CD4-positive, CD25-positive, alpha-beta regulatory T cell (primary cell): ENCODE measurements at regions not wholly inside any gene's neighbourhood (a gene's known extent, or its start where the extent isn't known, plus 50 kb on each side); places are given as distances from the start of the nearest gene placed in this dataset.

Experiments
- ATAC-seq, 2 donors: fragments of 150-1000 bp; cut with Tn5 transposase; one replicate each; pipeline ENCODE4 v1.10.0; 2021; ENCODE audit warnings: low read depth in 2 of 2, moderate number of reproducible peaks in 2 of 2, moderate library complexity in 1 of 2
- DNase-seq, 3 donors: peaks; one replicate each; pipeline versions ENCODE4 v3.0.0 to v3.0.0-alpha.2; 2012 to 2022; ENCODE audit warnings: mixed read lengths in 1 of 3
- H3K27ac ChIP-seq: one replicate; pipeline ENCODE4 v1.7.0; 2013; ENCODE audit warnings: mild to moderate bottlenecking, low read length; ENCODE audit not compliant: insufficient read depth, poor library complexity, severe bottlenecking
- H3K27me3 ChIP-seq: one replicate; pipeline ENCODE4 v1.7.0; 2013; ENCODE audit warnings: low read length; ENCODE audit not compliant: control insufficient read depth, insufficient read depth
- H3K36me3 ChIP-seq: one replicate; pipeline ENCODE4 v1.7.0; 2013; ENCODE audit warnings: mild to moderate bottlenecking, low read length, moderate library complexity; ENCODE audit not compliant: control insufficient read depth, insufficient read depth
- H3K4me1 ChIP-seq: 2 replicates; pipeline ENCODE4 v1.7.0; 2013; ENCODE audit warnings: mild to moderate bottlenecking, low read length; ENCODE audit not compliant: insufficient read depth, control insufficient read depth, poor library complexity, severe bottlenecking
- H3K4me3 ChIP-seq: one replicate; pipeline ENCODE4 v1.7.0; 2013; ENCODE audit warnings: low read depth, mild to moderate bottlenecking, low read length, moderate library complexity
- H3K9me3 ChIP-seq, 2 experiments: 1 replicate in 1 of 2; 2 replicates in 1 of 2; pipeline ENCODE4 v1.7.0; 2013; ENCODE audit warnings: low read length in 2 of 2, mild to moderate bottlenecking in 1 of 2, moderate library complexity in 1 of 2; ENCODE audit not compliant: control insufficient read depth in 2 of 2
- H3K27ac Mint-ChIP-seq, 3 donors: one replicate each; pipeline ENCODE4 v1.8.0; 2020 to 2022; ENCODE audit warnings: mild to moderate bottlenecking in 3 of 3, mixed read lengths in 3 of 3, moderate library complexity in 2 of 3
- H3K27me3 Mint-ChIP-seq: one replicate; pipeline ENCODE4 v1.8.0; 2022; ENCODE audit warnings: mild to moderate bottlenecking, mixed read lengths
- H3K36me3 Mint-ChIP-seq: one replicate; pipeline ENCODE4 v1.8.0; 2020; ENCODE audit warnings: mixed read lengths
- H3K4me1 Mint-ChIP-seq, 4 donors: one replicate each; pipeline ENCODE4 v1.8.0; 2020 to 2022; ENCODE audit warnings: mixed read lengths in 4 of 4, mild to moderate bottlenecking in 1 of 4
- H3K4me3 Mint-ChIP-seq, 4 donors: one replicate each; pipeline ENCODE4 v1.8.0; 2020 to 2022; ENCODE audit warnings: mild to moderate bottlenecking in 4 of 4, mixed read lengths in 4 of 4, moderate library complexity in 3 of 4
- H3K9me3 Mint-ChIP-seq, 7 donors: one replicate each; pipeline ENCODE4 v1.8.0; 2020 to 2022; ENCODE audit warnings: mixed read lengths in 7 of 7, mild to moderate bottlenecking in 3 of 7, moderate library complexity in 2 of 7

DNA sequence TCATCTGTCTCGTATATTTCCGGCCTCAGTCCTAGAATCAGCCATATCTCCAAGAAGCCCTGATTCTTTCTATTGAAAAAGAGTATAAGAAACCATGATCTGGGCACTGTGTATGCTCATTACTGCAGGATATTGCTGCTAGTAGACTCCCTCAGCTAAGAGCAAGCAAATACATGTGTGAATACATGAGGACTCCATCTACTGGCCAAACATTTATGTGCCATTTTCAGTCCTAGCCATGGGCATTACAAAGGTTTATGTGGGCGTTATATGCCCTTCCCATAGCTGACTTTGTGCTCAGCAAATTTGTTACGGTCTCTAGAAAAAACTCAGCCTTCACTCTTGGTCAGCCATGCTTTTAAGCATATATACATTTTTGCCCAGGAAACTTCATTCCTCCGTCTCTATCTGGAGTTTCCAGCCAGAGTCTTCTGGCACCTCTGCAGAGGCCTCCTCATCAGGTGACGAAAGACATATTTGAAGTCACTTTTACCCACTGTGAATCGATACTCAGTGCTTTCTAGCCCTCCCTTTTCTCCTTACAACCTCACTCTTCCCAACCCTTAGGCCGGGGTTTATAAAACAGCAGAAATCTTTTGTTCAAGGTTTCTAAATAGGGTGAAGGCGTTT, 1495.6 kb upstream of the CDH6 start:
- H3K4me3 Mint-ChIP-seq = no peak overlapping the region
- H3K4me1 ChIP-seq = no peaks in the 10 kb centered on the region
- no peak overlapping the region for H3K27ac Mint-ChIP-seq
- peaks cover 4% of the 10 kb centered on the region in 2 experiments for H3K9me3 ChIP-seq
- H3K27ac ChIP-seq = no peak overlapping the region
- no peak overlapping the region for H3K4me3 ChIP-seq
- H3K9me3 Mint-ChIP-seq = peaks cover 0 to 31% (median 7%) of the 10 kb centered on the region in 7 donors
- DNase-seq = no peak
- H3K27me3 ChIP-seq = no peaks in the 10 kb centered on the region
- no peaks in the 10 kb centered on the region for H3K27me3 Mint-ChIP-seq
- H3K4me1 Mint-ChIP-seq = no peaks in the 10 kb centered on the region
- no peak for ATAC-seq
- no peaks in the 10 kb centered on the region for H3K36me3 ChIP-seq
- H3K36me3 Mint-ChIP-seq = no peaks in the 10 kb centered on the region

DNA sequence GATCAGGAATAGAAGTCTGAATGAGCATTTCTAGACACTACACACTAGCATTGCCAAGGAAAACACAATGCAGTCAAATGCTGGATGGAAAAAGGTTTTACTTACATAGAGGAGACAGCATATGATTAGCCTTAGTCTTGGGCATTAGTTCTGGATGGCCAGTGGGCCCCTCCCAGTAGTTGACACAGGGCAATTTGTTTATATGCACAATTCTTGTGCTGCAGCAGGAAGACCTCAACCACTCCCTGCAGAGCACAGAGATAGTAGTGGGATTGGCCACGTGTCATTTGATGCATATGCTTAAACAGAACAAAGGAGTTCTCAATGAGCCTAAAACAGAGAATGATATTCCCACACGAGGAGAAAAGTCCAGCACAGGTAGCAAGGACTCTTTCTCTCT, 1496.2 kb upstream of the CDH6 start:
- no peaks in the 10 kb centered on the region for H3K27me3 Mint-ChIP-seq
- Histone ChIP-seq H3K27me3 (no peaks in the 10 kb centered on the region), H3K36me3 (no peaks in the 10 kb centered on the region), H3K9me3 (peaks cover 4% of the 10 kb centered on the region in 2 experiments), H3K27ac (no peak overlapping the region), H3K4me3 (no peak overlapping the region), H3K4me1 (no peaks in the 10 kb centered on the region)
- no peaks in the 10 kb centered on the region for H3K36me3 Mint-ChIP-seq
- no peak overlapping the region for H3K27ac Mint-ChIP-seq
- H3K4me1 Mint-ChIP-seq = no peaks in the 10 kb centered on the region
- ATAC-seq = no peak
- H3K9me3 Mint-ChIP-seq = peaks cover 0 to 34% (median 7%) of the 10 kb centered on the region in 7 donors
- no peak for DNase-seq
- H3K4me3 Mint-ChIP-seq = no peak overlapping the region

- H3K4me3 Mint-ChIP-seq = no peak overlapping the region
- no peaks in the 10 kb centered on the region for H3K4me1 Mint-ChIP-seq
- H3K4me3 ChIP-seq = no peak overlapping the region
- no peak for DNase-seq
- H3K27ac ChIP-seq = no peak overlapping the region
- no peaks in the 10 kb centered on the region for H3K27me3 ChIP-seq
- no peaks in the 10 kb centered on the region for H3K27me3 Mint-ChIP-seq
- H3K4me1 ChIP-seq = no peaks in the 10 kb centered on the region
- no peak for ATAC-seq
- no peaks in the 10 kb centered on the region for H3K36me3 ChIP-seq
- no peak overlapping the region for H3K27ac Mint-ChIP-seq
- H3K36me3 Mint-ChIP-seq = no peaks in the 10 kb centered on the region
- H3K9me3 Mint-ChIP-seq = peaks cover 0 to 24% (median 4%) of the 10 kb centered on the region in 7 donors
- no peaks in the 10 kb centered on the region for H3K9me3 ChIP-seq
Observed at GRCh38 chr5:29672678-29673077, 1520.8 kb upstream of the CDH6 start.

GRCh38 chr5:29662876-29663275, 1530.6 kb upstream of the CDH6 start:
- no peaks in the 10 kb centered on the region for H3K4me1 Mint-ChIP-seq
- H3K36me3 Mint-ChIP-seq = no peaks in the 10 kb centered on the region
- Histone ChIP-seq H3K4me1 (no peaks in the 10 kb centered on the region), H3K4me3 (no peak overlapping the region), H3K27me3 (no peaks in the 10 kb centered on the region), H3K9me3 (no peaks in the 10 kb centered on the region), H3K36me3 (no peaks in the 10 kb centered on the region), H3K27ac (no peak overlapping the region)
- H3K4me3 Mint-ChIP-seq = no peak overlapping the region
- DNase-seq = no peak
- H3K27ac Mint-ChIP-seq = no peak overlapping the region
- peaks cover 0 to 38% (median 7%) of the 10 kb centered on the region in 7 donors for H3K9me3 Mint-ChIP-seq
- no peaks in the 10 kb centered on the region for H3K27me3 Mint-ChIP-seq
- no peak for ATAC-seq

GRCh38 chr5:29654954-29655353, 1538.5 kb upstream of the CDH6 start:
- no peak overlapping the region for H3K27ac ChIP-seq
- no peak overlapping the region for H3K4me3 Mint-ChIP-seq
- H3K36me3 ChIP-seq = no peaks in the 10 kb centered on the region
- no peaks in the 10 kb centered on the region for H3K27me3 Mint-ChIP-seq
- ATAC-seq (no peak), DNase-seq (no peak)
- no peak overlapping the region for H3K4me3 ChIP-seq
- H3K4me1 ChIP-seq = no peaks in the 10 kb centered on the region
- H3K36me3 Mint-ChIP-seq = no peaks in the 10 kb centered on the region
- no peaks in the 10 kb centered on the region for H3K9me3 ChIP-seq
- no peaks in the 10 kb centered on the region for H3K27me3 ChIP-seq
- H3K4me1 Mint-ChIP-seq = no peaks in the 10 kb centered on the region
- no peak overlapping the region for H3K27ac Mint-ChIP-seq
- peaks cover 0 to 24% (median 13%) of the 10 kb centered on the region in 7 donors for H3K9me3 Mint-ChIP-seq

DNA sequence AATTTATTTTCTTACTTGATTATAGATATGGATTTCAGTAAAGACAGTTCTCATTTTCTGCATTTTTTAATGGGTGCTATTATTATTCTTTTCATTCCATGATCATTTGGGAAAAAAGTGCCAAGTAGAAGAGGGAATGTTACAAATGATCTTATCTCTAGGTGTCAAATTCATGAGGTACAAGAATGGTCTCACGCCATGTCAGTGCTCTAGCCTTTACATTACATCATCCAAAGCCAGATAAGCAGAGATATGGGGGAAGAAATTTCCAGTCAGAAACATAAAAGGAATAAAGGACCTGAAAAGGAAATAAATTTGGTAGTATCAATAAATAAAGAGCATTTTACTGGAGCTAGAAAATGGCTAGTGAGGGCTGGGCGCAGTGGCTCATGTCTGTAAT, 1544.2 kb upstream of the CDH6 start:
- DNase-seq (no peak), ATAC-seq (no peak)
- H3K27me3 Mint-ChIP-seq = no peaks in the 10 kb centered on the region
- Histone ChIP-seq H3K4me1 (no peaks in the 10 kb centered on the region), H3K36me3 (no peaks in the 10 kb centered on the region), H3K27me3 (no peaks in the 10 kb centered on the region), H3K27ac (no peak overlapping the region), H3K9me3 (peaks cover 0 to 1% of the 10 kb centered on the region in 2 experiments), H3K4me3 (no peak overlapping the region)
- no peaks in the 10 kb centered on the region for H3K36me3 Mint-ChIP-seq
- peaks cover 0 to 20% (median 9%) of the 10 kb centered on the region in 7 donors for H3K9me3 Mint-ChIP-seq
- no peaks in the 10 kb centered on the region for H3K4me1 Mint-ChIP-seq
- H3K27ac Mint-ChIP-seq = no peak overlapping the region
- no peak overlapping the region for H3K4me3 Mint-ChIP-seq

- H3K4me1 ChIP-seq = no peaks in the 10 kb centered on the region
- H3K9me3 Mint-ChIP-seq = peaks cover 0 to 21% (median 10%) of the 10 kb centered on the region in 7 donors
- H3K27ac Mint-ChIP-seq = no peak overlapping the region
- ATAC-seq (no peak), DNase-seq (no peak)
- peaks cover 0 to 13% of the 10 kb centered on the region in 2 experiments for H3K9me3 ChIP-seq
- no peak overlapping the region for H3K4me3 Mint-ChIP-seq
- H3K36me3 ChIP-seq = no peaks in the 10 kb centered on the region
- no peaks in the 10 kb centered on the region for H3K4me1 Mint-ChIP-seq
- H3K27me3 ChIP-seq = no peaks in the 10 kb centered on the region
- no peak overlapping the region for H3K4me3 ChIP-seq
- no peak overlapping the region for H3K27ac ChIP-seq
- no peaks in the 10 kb centered on the region for H3K27me3 Mint-ChIP-seq
- no peaks in the 10 kb centered on the region for H3K36me3 Mint-ChIP-seq
Observed at GRCh38 chr5:29642601-29643000, 1550.9 kb upstream of the CDH6 start.

DNA sequence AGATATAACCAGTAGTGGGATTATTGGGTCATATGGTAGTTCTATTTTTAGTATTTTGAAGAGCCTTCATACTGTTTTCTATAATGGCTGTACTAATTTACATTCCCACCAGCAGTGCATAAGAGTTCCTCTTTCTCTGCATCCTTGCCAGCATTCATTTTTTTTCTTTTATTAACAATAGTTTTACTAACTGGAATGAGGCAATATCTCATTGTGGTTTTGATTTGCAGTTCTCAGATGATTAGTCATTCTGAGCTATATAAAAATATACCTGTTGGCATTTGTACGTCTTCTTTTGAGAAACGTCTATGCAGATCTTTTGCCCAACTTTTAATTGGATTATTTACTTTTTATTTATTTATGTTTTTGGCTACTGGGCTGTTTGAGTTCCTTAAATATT, 1579.3 kb upstream of the CDH6 start:
- Mint-ChIP-seq H3K27me3 (no peaks in the 10 kb centered on the region), H3K27ac (no peak overlapping the region), H3K36me3 (no peaks in the 10 kb centered on the region), H3K4me1 (no peaks in the 10 kb centered on the region), H3K9me3 (peaks cover 3 to 36% (median 8%) of the 10 kb centered on the region in 7 donors), H3K4me3 (no peak overlapping the region)
- Histone ChIP-seq H3K4me1 (no peaks in the 10 kb centered on the region), H3K9me3 (peaks cover 0 to 8% of the 10 kb centered on the region in 2 experiments), H3K4me3 (no peak overlapping the region), H3K36me3 (no peaks in the 10 kb centered on the region), H3K27ac (no peak overlapping the region), H3K27me3 (no peaks in the 10 kb centered on the region)
- ATAC-seq (no peak), DNase-seq (no peak)
